ENCODE measurements at regions not wholly inside any gene's neighbourhood (a gene's known extent, or its start where the extent isn't known, plus 50 kb on each side); places are given as distances from the start of the nearest gene placed in this dataset.
"Not testable (repeated sequence)": the region's sequence is repeated elsewhere in the genome, so short reads cannot be mapped to it uniquely, and the experiment has no call there.

DNA sequence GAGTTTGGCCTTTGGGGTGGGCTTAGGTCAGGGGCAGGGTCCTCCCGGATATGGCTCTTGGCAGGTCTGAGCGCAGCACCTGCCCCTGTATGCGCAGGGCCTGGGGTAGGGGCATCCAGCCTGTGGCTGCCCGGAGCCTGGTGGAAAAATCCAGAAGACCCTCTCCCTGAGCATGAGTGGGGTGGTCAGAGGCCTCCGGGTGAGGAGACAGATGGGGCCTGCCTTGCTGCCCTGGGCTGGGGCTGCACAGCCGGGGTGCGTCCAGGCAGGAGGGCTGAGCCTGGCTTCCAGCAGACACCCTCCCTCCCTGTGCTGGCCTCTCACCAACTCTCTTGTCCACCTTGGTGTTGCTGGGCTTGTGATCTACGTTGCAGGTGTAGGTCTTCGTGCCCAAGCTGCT lies 99.1 kb downstream of the TMEM121 start:
- H3K27me3 Mint-ChIP-seq, ATAC-seq, H3K27ac Mint-ChIP-seq, H3K9me3 Mint-ChIP-seq: not testable (repeated sequence)
- H3K36me3 Mint-ChIP-seq, result peaks cover 48% of the 10 kb centered on the region
- H3K4me1 Mint-ChIP-seq, result peaks cover 41% of the 10 kb centered on the region
- peak overlapping the region; percentile 58 for H3K4me3 Mint-ChIP-seq

GRCh38 chr14:105626111-105626510 lies 99.7 kb downstream of the TMEM121 start:
- ATAC-seq, H3K9me3 Mint-ChIP-seq, H3K4me3 Mint-ChIP-seq, H3K27ac Mint-ChIP-seq, H3K27me3 Mint-ChIP-seq: not testable (repeated sequence)
- Mint-ChIP-seq H3K36me3 (peaks cover 48% of the 10 kb centered on the region), H3K4me1 (peaks cover 44% of the 10 kb centered on the region)

DNA sequence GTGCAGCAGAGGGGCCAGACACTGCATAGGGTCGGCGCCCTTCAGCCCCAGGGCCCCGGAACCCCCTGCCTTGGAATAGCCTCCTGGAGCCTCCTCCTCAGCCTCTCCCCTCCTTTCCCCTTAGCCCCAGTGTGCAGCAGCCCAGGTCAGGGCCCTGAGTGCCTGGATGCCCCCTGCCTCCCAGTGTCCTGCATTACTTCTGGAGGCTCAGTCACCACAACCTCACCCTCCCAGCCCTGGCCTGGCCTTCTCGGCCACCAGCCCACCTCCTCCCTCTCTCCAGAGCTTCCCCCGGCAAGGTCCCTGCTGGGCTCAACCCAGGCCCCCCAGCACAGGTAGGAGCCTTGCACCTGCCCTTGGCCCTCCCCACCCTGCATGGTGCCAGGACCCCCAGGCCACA lies 100.3 kb downstream of the TMEM121 start:
- H3K27ac Mint-ChIP-seq, H3K4me3 Mint-ChIP-seq, H3K9me3 Mint-ChIP-seq, H3K27me3 Mint-ChIP-seq, ATAC-seq: not testable (repeated sequence)
- Mint-ChIP-seq H3K36me3 (peaks cover 49% of the 10 kb centered on the region), H3K4me1 (peaks cover 44% of the 10 kb centered on the region)

DNA sequence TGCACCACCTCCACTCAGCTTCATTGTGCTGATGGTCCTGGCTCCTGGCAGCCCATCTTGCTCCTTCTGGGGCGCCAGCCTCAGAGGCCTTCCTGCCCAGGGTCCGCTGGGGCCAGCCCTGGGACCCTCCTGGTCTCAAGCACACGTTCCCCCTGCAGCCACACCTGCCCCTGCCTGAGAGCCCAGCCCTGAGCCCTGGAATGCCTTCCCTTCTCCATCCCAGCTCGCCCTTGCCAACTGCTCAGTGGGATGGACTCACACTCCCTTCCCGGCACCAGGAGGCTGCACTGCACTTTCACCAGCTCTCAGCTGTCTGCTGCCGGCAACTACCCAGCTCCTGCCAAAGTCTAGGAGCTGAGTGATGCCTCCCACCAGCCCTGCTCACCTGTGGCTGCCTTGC lies 100.9 kb downstream of the TMEM121 start:
- not testable (repeated sequence) for ATAC-seq, H3K9me3 Mint-ChIP-seq, H3K27me3 Mint-ChIP-seq
- H3K4me3 Mint-ChIP-seq, result peak overlapping the region; percentile 99
- peak overlapping the region; percentile 93 for H3K27ac Mint-ChIP-seq
- peaks cover 51% of the 10 kb centered on the region for H3K4me1 Mint-ChIP-seq
- peaks cover 55% of the 10 kb centered on the region for H3K36me3 Mint-ChIP-seq

DNA sequence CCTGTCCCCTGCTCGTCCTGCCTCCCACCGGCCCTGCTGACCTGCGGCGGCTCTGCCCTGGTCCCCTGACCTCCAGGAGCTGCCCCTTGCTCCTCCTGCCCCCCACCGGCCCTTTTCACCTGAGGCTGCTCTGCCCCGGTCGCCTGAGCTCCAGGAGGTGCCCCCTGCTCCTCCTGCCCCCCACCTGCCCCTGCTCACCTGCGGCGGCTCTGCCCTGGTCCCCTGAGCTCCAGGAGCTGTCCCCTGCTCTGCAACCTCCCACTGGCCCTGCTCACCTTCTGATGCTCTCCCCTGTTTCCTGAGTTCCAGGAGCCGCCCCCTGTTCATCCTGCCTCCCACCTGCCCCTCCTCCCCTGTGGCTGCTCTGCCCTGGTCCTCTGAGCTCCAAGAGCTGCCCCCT lies 101.3 kb downstream of the TMEM121 start:
- H3K4me3 Mint-ChIP-seq, result peak overlapping the region; percentile 99
- peak overlapping the region; percentile 93 for H3K27ac Mint-ChIP-seq
- no peaks in the 10 kb centered on the region for H3K27me3 Mint-ChIP-seq
- H3K4me1 Mint-ChIP-seq, result peaks cover 53% of the 10 kb centered on the region
- no peak for ATAC-seq
- peaks cover 5% of the 10 kb centered on the region for H3K9me3 Mint-ChIP-seq
- peaks cover 55% of the 10 kb centered on the region for H3K36me3 Mint-ChIP-seq

DNA sequence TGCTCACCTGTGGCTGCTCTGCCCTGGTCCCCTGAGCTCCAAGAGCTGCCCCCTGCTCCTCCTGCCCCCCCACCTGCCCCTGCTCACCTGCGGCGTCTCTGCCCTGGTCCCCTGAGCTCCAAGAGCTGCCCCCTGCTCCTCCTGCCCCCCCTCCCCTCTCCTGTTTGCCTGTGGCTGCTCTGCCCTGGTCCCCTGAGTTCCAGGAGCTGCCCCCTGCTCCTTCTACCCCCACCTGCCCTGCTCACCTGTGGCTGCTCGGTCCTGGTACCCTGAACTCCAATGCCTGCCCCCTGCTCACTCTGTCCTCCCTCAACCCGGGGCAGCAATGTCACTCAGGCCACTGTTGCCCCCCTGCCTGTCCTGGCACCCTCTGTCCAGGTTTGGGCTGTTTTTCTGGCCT lies 101.7 kb downstream of the TMEM121 start:
- not testable (repeated sequence) for H3K9me3 Mint-ChIP-seq, ATAC-seq, H3K27me3 Mint-ChIP-seq
- peak overlapping the region; percentile 99 for H3K4me3 Mint-ChIP-seq
- peak overlapping the region; percentile 93 for H3K27ac Mint-ChIP-seq
- H3K36me3 Mint-ChIP-seq, result peaks cover 54% of the 10 kb centered on the region
- H3K4me1 Mint-ChIP-seq, result peaks cover 53% of the 10 kb centered on the region

GRCh38 chr14:105628531-105629067 lies 102.2 kb downstream of the TMEM121 start:
- not testable (repeated sequence) for H3K9me3 Mint-ChIP-seq, H3K27me3 Mint-ChIP-seq, ATAC-seq
- Mint-ChIP-seq H3K27ac (peak overlapping the region; percentile 93), H3K36me3 (peaks cover 52% of the 10 kb centered on the region), H3K4me1 (peaks cover 58% of the 10 kb centered on the region), H3K4me3 (peak overlapping the region; percentile 99)

DNA sequence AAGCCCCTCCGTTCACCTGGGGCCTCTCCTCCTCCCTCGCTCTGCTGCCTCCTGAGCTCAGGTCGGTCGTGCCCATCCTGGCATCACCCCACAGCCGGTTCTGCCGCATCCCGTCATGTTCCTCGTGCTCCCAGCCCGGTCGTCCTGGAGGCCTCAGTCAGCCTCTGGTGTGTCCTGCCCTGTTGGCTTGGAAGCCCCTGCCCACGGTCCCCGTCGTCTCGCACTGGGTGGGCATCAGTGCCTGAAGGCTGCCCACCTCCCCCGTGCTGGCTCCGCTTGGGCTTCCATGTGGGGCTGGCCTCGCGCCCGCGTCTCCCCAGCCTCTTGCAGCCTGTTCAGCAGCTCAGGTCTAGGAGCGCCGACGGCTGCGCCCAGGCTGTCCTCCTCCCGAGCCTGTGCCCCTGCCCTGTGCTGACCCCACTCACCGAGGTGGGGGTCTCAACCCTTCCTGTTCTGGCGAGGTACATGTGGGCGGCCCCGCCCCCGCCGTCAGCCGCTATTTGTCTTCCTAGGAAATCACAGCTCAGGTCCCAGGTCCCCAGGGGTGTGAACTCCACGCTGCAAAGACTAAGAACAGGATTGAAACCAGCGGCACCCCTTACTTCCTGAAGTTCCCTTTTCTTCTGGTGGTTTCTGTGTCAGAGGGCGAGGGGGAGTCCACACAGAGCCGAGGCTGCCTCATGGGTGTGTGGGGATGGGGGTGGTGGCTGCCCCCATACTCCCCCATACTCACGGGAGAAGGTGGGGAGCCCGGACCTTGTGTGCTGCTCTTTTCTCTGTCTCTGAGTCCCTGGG lies 102.9 kb downstream of the TMEM121 start:
- Mint-ChIP-seq H3K27ac (peak overlapping the region; percentile 93), H3K36me3 (peaks cover 51% of the 10 kb centered on the region), H3K4me1 (peaks cover 60% of the 10 kb centered on the region), H3K4me3 (peak overlapping the region; percentile 99)
- peak; percentile 91 for ATAC-seq
- H3K9me3 Mint-ChIP-seq, H3K27me3 Mint-ChIP-seq: not testable (repeated sequence)

DNA sequence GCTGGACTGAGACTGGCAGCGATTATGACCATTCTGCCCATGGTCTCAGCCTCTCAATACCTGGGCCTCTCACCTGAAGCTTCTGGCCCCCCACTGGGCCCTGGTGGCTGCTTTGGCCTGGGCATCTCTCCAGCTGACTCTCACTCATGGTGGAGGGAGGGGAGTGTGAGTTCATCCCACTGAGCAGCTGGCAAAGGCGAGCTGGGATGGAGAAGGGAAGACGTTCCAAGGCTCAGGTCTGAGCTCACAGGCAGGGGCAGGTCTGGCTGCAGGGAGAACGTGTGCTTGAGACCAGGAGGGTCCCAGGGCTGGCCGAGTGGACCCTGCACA lies 103.5 kb downstream of the TMEM121 start:
- H3K9me3 Mint-ChIP-seq, result peaks cover 5% of the 10 kb centered on the region
- peaks cover 58% of the 10 kb centered on the region for H3K4me1 Mint-ChIP-seq
- H3K4me3 Mint-ChIP-seq, result peak overlapping the region; percentile 99
- no peaks in the 10 kb centered on the region for H3K27me3 Mint-ChIP-seq
- ATAC-seq, result no peak
- H3K36me3 Mint-ChIP-seq, result peaks cover 45% of the 10 kb centered on the region
- H3K27ac Mint-ChIP-seq, result peak overlapping the region; percentile 93

DNA sequence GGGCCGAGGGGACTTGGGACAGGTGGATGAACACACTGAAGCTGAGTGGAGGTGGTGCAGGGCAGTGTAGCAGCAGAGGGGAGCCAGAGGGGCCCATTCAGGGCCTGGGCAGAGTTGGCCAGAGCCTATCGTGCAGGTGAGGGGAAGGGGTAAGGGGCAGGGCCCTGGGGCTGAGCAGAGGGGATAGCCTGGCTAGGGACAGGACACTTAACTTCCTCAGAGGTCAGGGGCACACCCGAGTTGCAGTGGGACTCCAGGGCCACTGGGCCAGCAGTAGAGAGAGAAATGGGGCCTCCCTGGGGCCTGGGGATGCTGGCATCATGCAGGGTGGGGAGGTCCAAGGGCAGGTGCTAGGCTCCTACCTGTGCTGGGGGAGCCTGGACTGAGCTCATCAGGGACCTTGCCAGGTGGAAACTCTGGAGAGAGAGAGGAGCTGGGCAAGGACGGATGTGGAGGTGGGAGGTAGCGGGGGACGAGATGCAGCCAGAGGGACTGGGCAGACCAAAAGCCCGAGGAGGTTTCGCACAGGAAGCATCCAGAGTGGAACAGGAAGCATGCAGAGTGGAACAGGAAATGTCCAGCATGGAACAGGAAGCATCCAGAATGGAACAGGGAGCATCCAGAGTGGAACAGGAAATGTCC lies 104.0 kb downstream of the TMEM121 start:
- not testable (repeated sequence) for H3K9me3 Mint-ChIP-seq, H3K4me3 Mint-ChIP-seq, H3K27me3 Mint-ChIP-seq, ATAC-seq
- Mint-ChIP-seq H3K27ac (peak overlapping the region; percentile 93), H3K36me3 (peaks cover 40% of the 10 kb centered on the region), H3K4me1 (peaks cover 53% of the 10 kb centered on the region)

- Mint-ChIP-seq H3K27ac (peak overlapping the region; percentile 70), H3K4me1 (peaks cover 52% of the 10 kb centered on the region), H3K36me3 (peaks cover 39% of the 10 kb centered on the region)
- not testable (repeated sequence) for H3K27me3 Mint-ChIP-seq, H3K9me3 Mint-ChIP-seq, ATAC-seq, H3K4me3 Mint-ChIP-seq
Observed at GRCh38 chr14:105630935-105631779, 104.8 kb downstream of the TMEM121 start.

- no peak overlapping the region for H3K4me3 Mint-ChIP-seq
- peak overlapping the region; percentile 70 for H3K27ac Mint-ChIP-seq
- H3K9me3 Mint-ChIP-seq, result peaks cover 5% of the 10 kb centered on the region
- ATAC-seq, result no peak
- H3K4me1 Mint-ChIP-seq, result peaks cover 52% of the 10 kb centered on the region
- peaks cover 38% of the 10 kb centered on the region for H3K36me3 Mint-ChIP-seq
- no peaks in the 10 kb centered on the region for H3K27me3 Mint-ChIP-seq
Observed at GRCh38 chr14:105632010-105632409, 105.6 kb downstream of the TMEM121 start.

GRCh38 chr14:105633596-105633995 lies 107.2 kb downstream of the TMEM121 start:
- H3K9me3 Mint-ChIP-seq, result not testable (repeated sequence)

GRCh38 chr14:105635560-105635959 lies 109.2 kb downstream of the TMEM121 start:
- Mint-ChIP-seq H3K27ac (no peak overlapping the region), H3K36me3 (peaks cover 18% of the 10 kb centered on the region), H3K4me3 (no peak overlapping the region), H3K4me1 (peaks cover 24% of the 10 kb centered on the region), H3K9me3 (peaks cover 5% of the 10 kb centered on the region), H3K27me3 (no peaks in the 10 kb centered on the region)
- ATAC-seq, result no peak

More at GRCh38 chr14:105633596-105633995, 107.2 kb downstream of the TMEM121 start:
- Mint-ChIP-seq H3K4me1 (peaks cover 37% of the 10 kb centered on the region), H3K36me3 (peaks cover 23% of the 10 kb centered on the region), H3K27ac (peak overlapping the region; percentile 70)
- H3K4me3 Mint-ChIP-seq, H3K27me3 Mint-ChIP-seq, ATAC-seq: not testable (repeated sequence)

DNA sequence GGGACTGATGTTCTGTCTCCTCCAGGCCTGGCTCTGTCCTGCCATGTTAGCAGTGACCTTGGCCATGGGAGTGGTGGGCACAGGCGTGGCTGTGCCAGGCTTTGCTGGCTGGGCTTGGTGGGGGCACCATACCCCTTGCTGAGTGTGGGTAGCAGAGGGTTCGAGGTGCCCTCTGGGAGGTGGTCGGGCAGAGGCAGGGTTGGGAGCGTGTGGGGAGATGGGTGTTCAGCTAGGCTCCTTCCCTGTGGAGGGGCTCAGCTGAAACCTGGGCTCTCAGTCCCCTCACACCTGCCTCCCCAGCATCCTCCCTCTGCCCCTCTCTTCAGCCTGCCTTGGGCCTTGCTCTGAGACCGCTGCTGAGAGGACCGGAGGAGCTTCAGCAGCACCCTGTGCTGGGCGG lies 109.6 kb downstream of the TMEM121 start:
- ATAC-seq, H3K4me3 Mint-ChIP-seq, H3K9me3 Mint-ChIP-seq, H3K27me3 Mint-ChIP-seq, H3K27ac Mint-ChIP-seq: not testable (repeated sequence)
- Mint-ChIP-seq H3K36me3 (peaks cover 23% of the 10 kb centered on the region), H3K4me1 (peaks cover 24% of the 10 kb centered on the region)

Measured in stimulated activated memory B cell treated with anti-CD40 and anti-IgM and Interleukin-4, amounts not matched to agents 10 μg/mL and 1 μg/mL and 100 μg/mL, for 72 hours (primary cell).